ENCODE measurements at regions not wholly inside any gene's neighbourhood (a gene's known extent, or its start where the extent isn't known, plus 50 kb on each side); places are given as distances from the start of the nearest gene placed in this dataset.

- TF ChIP-seq GATA2 (IDR thresholded peaks at IDR 0.05; ENCODE audit: low read depth, low read length) (no peak), GATA3 (IDR thresholded peaks at IDR 0.05; ENCODE audit: low read depth, low read length) (no peak)
Observed at GRCh38 chr5:124231230-124231629, 515.2 kb downstream of the ZNF608 start.

Measured in SH-SY5Y (cell line).